ENCODE measurements at regions not wholly inside any gene's neighbourhood (a gene's known extent, or its start where the extent isn't known, plus 50 kb on each side); places are given as distances from the start of the nearest gene placed in this dataset.

GRCh38 chr2:221166292-221166691 lies 405.8 kb downstream of the EPHA4 start:
- Histone ChIP-seq H3K4me1 (no peaks in the 10 kb centered on the region), H3K27me3 (replicated peaks in 1 of 7) (no peaks in the 10 kb centered on the region), H3K4me3 (no peak overlapping the region), H3K27ac (no peak overlapping the region), H3K36me3 (no peaks in the 10 kb centered on the region), H3K9me3 (no peaks in the 10 kb centered on the region)
- 63 to 77% (median 70%) methylated on average over 7 of the region's 7 CpGs for WGBS, 5 donors
- TF ChIP-seq POLR2AphosphoS5 (IDR thresholded peaks at IDR 0.05) (no peak), POLR2A (IDR thresholded peaks at IDR 0.05) (no peak), CTCF (IDR thresholded peaks at IDR 0.05 in 8 of 11, conservative IDR thresholded peaks at IDR 0.05 in 3 of 11) (no peak)
- intact Hi-C loops (cut with DNase I; ENCODE audit: low total_unique reads) = no loop called here
- no peak for DNase-seq

- no peaks in the 10 kb centered on the region for H3K4me1 ChIP-seq
- no peaks in the 10 kb centered on the region for H3K36me3 ChIP-seq
- no peak overlapping the region for H3K4me3 ChIP-seq
- no peak for DNase-seq
- TF ChIP-seq POLR2A (IDR thresholded peaks at IDR 0.05) (no peak), CTCF (IDR thresholded peaks at IDR 0.05 in 8 of 11, conservative IDR thresholded peaks at IDR 0.05 in 3 of 11) (no peak), POLR2AphosphoS5 (IDR thresholded peaks at IDR 0.05) (no peak)
- no peaks in the 10 kb centered on the region for H3K9me3 ChIP-seq
- intact Hi-C loops (cut with DNase I; ENCODE audit: low total_unique reads) = no loop called here
- no peak overlapping the region for H3K27ac ChIP-seq
- no peaks in the 10 kb centered on the region for H3K27me3 ChIP-seq (replicated peaks in 1 of 7)
Measured at GRCh38 chr2:221167561-221167960, 404.5 kb downstream of the EPHA4 start.

GRCh38 chr2:221169724-221170123 lies 402.4 kb downstream of the EPHA4 start:
- no peak for DNase-seq
- intact Hi-C loops (cut with DNase I; ENCODE audit: low total_unique reads) = no loop called here
- Histone ChIP-seq H3K4me3 (no peak overlapping the region), H3K27me3 (replicated peaks in 1 of 7) (no peaks in the 10 kb centered on the region), H3K36me3 (no peaks in the 10 kb centered on the region), H3K4me1 (no peaks in the 10 kb centered on the region), H3K9me3 (no peaks in the 10 kb centered on the region), H3K27ac (no peak overlapping the region)
- 88 to 99% (median 97%) methylated on average over 6 of the region's 6 CpGs for WGBS, 5 donors
- TF ChIP-seq POLR2A (IDR thresholded peaks at IDR 0.05) = no peak
- no peak for TF ChIP-seq POLR2AphosphoS5 (IDR thresholded peaks at IDR 0.05)
- TF ChIP-seq CTCF (IDR thresholded peaks at IDR 0.05 in 8 of 11, conservative IDR thresholded peaks at IDR 0.05 in 3 of 11) = no peak

GRCh38 chr2:221170548-221170947 lies 401.6 kb downstream of the EPHA4 start:
- no peaks in the 10 kb centered on the region for H3K9me3 ChIP-seq
- H3K4me3 ChIP-seq = no peak overlapping the region
- intact Hi-C loops (cut with DNase I; ENCODE audit: low total_unique reads) = no loop called here
- H3K27me3 ChIP-seq (replicated peaks in 1 of 7) = no peaks in the 10 kb centered on the region
- no peaks in the 10 kb centered on the region for H3K36me3 ChIP-seq
- WGBS, 5 donors = 63 to 91% (median 76%) methylated on average over 1 of the region's 1 CpG
- no peak for DNase-seq
- no peak overlapping the region for H3K27ac ChIP-seq
- no peaks in the 10 kb centered on the region for H3K4me1 ChIP-seq
- TF ChIP-seq POLR2AphosphoS5 (IDR thresholded peaks at IDR 0.05) = no peak
- TF ChIP-seq CTCF (IDR thresholded peaks at IDR 0.05 in 8 of 11, conservative IDR thresholded peaks at IDR 0.05 in 3 of 11) = no peak
- TF ChIP-seq POLR2A (IDR thresholded peaks at IDR 0.05) = no peak
